ENCODE measurements at regions not wholly inside any gene's neighbourhood (a gene's known extent, or its start where the extent isn't known, plus 50 kb on each side); places are given as distances from the start of the nearest gene placed in this dataset.
"Not testable (repeated sequence)": the region's sequence is repeated elsewhere in the genome, so short reads cannot be mapped to it uniquely, and the experiment has no call there.

DNA sequence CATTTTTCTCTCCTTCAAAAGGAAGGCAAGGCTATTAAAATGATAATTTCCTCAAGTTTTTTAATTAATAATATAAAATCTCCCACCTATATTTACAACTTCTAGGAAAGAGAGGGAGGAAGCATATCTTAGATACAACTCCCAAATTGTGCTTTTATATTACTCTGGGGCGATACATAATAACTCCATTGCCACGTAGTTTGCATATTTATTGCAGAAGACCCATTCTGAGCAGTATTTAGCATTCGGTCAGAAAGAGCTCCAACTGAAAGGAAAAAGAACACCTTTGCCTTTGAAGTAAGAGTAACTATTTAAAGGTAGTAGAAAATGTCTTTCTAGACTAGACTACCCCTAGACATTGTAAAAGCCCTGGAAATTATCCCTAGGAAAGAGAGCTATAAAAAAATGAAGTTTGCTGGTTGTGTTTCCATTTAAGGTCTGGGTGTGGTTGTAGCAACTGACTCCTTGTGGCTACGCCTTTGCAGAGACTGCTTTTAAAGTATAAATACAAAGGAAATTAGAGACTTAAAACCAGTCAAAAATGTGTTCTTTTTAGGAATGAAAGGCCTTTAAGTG lies 566.1 kb downstream of the ZNF608 start:
- no peak for DNase-seq (ENCODE audit: low read depth, low spot score)

DNA sequence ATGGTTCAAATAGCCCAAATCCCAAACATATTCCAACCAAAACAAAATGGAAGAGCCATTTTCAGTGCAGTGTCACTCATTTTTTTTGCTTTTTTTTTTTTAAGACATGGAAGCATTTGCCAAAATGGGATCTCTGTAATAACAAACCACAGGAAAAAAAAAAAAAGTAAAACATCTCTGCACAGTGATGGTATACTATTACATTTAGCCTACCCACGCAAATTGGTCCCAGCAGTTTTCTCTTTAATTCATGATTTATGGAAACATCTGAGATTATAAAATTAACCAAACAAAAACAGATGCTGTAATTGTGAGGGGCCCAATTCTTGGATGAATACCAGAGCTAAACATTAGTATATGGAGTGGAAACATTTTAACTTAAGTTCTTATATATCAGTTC lies 566.6 kb downstream of the ZNF608 start:
- no peak for DNase-seq (ENCODE audit: low read depth, low spot score)

DNA sequence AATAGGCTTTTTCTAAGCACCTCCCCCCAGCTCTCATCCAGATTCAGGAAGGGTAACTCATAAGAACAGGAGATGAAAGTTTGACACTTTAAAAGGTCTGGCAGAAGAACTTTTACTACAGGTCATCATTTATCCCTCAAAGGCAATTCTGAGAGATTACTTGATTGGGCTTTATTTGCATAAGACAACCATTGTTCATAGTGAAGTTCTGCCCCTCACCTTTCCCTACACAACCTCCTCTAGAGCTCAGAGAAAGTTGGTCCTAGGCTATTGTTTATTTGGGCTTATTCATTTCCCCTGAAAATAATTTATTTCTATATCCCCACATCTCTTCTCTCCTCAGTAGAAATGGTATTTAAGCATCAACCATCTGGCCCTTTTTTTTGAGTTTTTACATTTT lies 568.4 kb downstream of the ZNF608 start:
- DNase-seq (ENCODE audit: low read depth, low spot score): no peak

GRCh38 chr5:124176692-124177091 lies 569.7 kb downstream of the ZNF608 start:
- DNase-seq (ENCODE audit: low read depth, low spot score): no peak

DNA sequence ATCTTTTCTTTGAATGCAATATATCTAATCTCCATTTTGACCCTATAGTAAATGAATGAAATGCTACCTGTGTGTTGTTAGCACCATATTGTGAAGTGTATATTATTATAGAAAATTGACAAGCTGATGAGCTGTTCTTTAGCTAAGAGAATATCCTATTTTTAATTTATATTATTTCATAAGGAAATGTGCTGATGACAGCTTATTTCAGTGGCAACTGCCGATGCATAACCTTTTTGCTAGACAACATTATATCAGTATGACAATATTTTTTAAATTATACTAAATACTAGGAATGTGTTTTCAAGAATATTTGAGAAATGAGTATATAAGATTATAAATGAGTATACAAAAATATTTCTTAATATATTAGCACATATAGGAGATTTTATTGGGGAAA lies 573.1 kb downstream of the ZNF608 start:
- no peak for DNase-seq (ENCODE audit: low read depth, low spot score)

DNA sequence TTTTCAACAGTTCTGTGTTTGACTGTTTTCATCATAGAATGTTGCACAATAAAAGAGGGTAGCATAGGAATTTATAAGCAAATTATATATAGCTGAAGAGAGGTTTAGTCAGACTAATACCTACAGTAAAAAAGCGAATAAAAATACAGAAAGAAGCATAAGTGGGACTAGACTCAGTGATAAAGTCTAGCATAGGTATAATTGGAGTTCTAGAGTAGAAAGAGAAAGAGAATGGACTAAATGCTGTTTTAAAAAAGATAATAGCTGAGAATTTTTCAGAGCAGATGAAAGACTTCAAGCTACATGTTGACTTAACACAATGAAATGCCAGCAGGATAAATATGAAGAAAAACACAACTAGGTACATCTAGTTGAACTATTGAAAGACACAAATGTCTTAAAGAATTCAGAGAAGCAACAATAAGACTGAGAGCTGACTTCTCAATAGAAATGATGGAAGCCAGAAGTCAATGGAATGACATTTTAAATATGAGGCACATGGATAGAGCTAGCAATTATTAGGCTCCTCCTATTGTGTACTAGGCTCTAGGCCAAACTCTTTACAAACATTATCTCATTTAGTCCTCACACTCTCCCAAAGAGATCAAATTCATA lies 573.9 kb downstream of the ZNF608 start:
- no peak for DNase-seq (ENCODE audit: low read depth, low spot score)

DNA sequence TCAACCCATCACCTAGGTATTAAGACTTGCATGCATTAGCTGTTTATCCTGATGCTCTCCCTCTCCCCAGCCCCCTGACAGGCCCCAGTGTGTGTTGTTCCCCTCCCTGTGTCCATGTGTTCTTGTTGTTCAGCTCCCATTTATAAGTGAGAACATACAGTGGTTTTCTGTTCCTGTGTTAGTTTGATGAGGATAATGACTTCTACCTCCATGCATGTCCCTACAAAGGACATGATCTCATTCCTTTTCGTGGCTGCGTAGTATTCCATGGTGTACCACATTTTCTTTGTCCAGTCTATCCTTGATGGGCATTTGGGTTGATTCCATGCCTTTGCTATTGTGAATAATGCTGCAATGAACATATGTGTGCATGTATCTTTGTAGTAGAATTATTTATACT lies 578.3 kb downstream of the ZNF608 start:
- not testable (repeated sequence) for DNase-seq (ENCODE audit: low read depth, low spot score)

- peak; percentile 41 for DNase-seq (ENCODE audit: low read depth, low spot score)
These were observed 583.5 kb downstream of the ZNF608 start for GRCh38 chr5:124162767-124163532.

DNA sequence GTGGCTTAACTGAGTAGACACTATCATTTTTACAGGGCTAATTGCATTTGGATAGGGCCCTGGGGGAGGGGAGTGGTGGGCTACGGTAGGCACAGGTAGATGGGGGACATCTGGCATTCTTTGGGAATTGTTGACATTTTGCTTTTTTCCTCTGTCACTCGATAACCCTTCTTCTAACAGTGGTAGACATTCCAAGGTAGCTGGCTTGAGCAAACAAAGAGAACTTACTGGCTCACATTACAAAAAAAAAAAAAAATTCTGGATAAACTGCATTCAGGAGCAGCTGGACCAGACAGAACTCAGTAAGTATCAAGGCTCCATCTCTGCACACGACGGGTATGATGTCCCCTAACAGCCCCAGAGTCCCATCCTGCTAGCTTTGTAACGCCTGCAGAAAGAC lies 585.2 kb downstream of the ZNF608 start:
- no peak for DNase-seq (ENCODE audit: low read depth, low spot score)

GRCh38 chr5:124160265-124160664 lies 586.2 kb downstream of the ZNF608 start:
- no peak for DNase-seq (ENCODE audit: low read depth, low spot score)

- DNase-seq (ENCODE audit: low read depth, low spot score): no peak
These were observed 589.1 kb downstream of the ZNF608 start for GRCh38 chr5:124157320-124157719.

GRCh38 chr5:124156415-124156996 lies 589.9 kb downstream of the ZNF608 start:
- DNase-seq (ENCODE audit: low read depth, low spot score): no peak

DNA sequence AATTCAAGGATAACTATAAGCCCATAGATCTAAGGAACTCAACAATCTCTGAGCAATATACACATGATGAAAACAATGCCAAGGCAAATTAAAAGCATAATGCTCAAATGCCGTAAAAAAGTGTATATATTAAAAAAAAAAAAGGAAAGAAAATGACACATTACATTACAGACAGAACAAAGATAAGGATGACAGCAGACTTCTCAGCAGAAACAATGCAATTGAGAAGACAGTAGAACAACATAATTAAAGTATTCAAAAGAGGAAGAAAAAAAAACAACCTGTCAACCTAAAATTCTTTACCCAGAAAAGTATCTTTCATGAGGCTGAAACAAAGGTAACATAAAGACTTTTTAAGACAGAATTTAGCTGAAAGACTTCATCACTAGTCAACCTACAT lies 591.7 kb downstream of the ZNF608 start:
- DNase-seq (ENCODE audit: low read depth, low spot score): no peak

DNA sequence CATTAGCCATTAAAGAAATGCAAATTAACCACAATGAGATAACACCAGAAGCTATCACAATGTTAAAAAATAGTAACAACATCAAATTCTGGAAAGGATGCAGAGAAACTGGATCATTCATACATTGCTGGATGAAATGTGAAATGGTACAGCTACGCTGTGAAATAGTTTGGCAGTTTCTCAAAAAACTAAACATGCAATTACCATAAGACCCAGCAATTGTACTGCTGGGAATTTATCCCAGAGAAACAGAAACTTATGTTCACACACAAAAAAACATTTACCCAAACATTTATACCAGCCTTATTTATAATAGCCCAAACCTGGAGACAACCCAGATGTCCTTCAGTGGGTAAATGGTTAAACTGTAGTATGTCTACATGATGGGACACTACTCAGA lies 592.9 kb downstream of the ZNF608 start:
- no peak for DNase-seq (ENCODE audit: low read depth, low spot score)

DNA sequence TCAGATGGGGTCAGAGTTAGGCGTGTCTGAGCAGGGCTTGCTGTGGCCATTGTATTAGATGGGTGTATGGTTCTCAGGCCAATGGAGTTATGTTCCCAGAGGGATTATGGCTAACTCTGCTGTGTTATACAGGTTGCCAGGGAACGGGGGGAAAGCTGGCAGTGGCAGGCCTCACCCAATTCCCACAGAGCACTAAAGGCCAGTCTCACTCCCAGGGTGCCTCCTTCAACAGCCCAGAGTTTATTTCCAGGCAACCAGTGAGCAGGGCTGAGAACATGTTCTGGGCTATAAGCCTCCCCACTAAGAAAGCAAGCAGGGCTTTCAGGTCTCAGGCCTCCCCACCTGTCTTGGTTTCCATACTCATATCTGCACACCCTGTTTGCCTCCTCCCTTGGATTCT lies 597.9 kb downstream of the ZNF608 start:
- no peak for DNase-seq (ENCODE audit: low read depth, low spot score)

DNA sequence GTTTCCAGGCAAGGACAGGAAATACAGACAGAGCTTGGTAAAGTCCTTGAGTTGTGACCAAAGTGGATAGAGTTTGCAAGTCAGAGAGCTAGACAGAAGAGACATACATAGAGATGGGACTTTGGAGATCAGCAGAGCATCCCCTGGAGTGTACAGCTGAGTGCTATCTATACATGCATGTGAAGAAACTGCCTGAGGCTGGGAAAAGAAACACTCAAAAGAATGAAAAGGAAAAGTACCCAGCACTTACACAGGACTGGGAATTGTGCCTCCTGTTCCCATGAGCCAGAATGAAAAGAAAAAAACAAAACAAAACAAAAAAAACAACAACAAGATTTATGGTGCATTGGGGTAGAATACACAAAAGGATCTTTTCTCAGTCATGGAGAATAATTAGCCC lies 606.4 kb downstream of the ZNF608 start:
- no peak for DNase-seq (ENCODE audit: low read depth, low spot score)

GRCh38 chr5:124139477-124139876 lies 607.0 kb downstream of the ZNF608 start:
- DNase-seq (ENCODE audit: low read depth, low spot score): no peak

GRCh38 chr5:124136609-124137008 lies 609.8 kb downstream of the ZNF608 start:
- no peak for DNase-seq (ENCODE audit: low read depth, low spot score)

- DNase-seq (ENCODE audit: low read depth, low spot score): no peak
These were observed 611.5 kb downstream of the ZNF608 start for GRCh38 chr5:124134941-124135340.

- DNase-seq (ENCODE audit: low read depth, low spot score): no peak
These were observed 613.0 kb downstream of the ZNF608 start for GRCh38 chr5:124133406-124133805.

- DNase-seq (ENCODE audit: low read depth, low spot score): no peak
These were observed 613.6 kb downstream of the ZNF608 start for GRCh38 chr5:124132843-124133242.

DNA sequence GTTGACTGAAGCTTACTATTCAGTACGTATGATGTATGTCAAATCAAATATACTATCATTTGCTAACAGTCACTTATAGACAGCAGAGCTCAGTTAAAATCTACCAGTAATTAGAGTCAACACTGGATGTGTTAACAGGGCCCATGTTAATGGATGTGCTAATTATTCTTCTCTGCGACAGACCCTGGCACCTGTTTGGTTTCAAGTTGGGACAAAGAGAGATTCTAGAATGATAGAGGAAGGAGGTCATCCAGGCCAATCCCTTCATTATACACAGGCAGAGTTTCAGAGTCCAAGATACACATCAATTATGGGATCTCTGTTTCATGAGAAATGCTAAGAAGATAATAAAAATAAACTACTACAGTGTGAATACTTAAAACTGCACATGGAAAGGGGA lies 615.0 kb downstream of the ZNF608 start:
- DNase-seq (ENCODE audit: low read depth, low spot score): no peak

DNA sequence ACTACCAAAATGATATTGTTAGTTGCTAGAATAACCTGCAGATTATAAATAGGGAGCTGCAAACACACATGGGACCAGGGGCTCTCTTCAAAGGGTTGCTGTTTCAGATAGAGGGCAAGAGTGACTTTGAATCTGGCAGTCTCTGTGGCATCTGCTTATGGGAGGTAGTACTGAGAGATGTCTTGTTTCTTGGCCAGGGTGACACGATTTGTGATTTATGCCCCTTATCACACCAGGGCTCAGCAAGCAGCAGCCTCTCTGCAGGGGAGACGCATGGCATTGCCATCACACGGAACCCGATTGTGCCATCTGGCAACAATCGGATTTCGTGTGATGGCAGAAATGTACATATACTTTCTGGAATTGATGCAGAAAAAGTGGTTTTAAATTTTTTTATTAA lies 615.6 kb downstream of the ZNF608 start:
- DNase-seq (ENCODE audit: low read depth, low spot score): no peak

Data from astrocyte of the hippocampus (primary cell).